GM06990 (cell line): ENCODE measurements at regions not wholly inside any gene's neighbourhood (a gene's known extent, or its start where the extent isn't known, plus 50 kb on each side); places are given as distances from the start of the nearest gene placed in this dataset.

Experiments
- DNase-seq: peaks from one replicate; pipeline ENCODE4 v3.0.0-alpha.2; 2011; ENCODE audit not compliant: insufficient read length; ENCODE audit errors: extremely low read depth
- H3K27me3 ChIP-seq: replicated peaks from 2 replicates; pipeline ENCODE4 v1.6.0; 2011; ENCODE audit warnings: low read length; ENCODE audit not compliant: control insufficient read depth, insufficient read depth
- H3K36me3 ChIP-seq: 2 replicates; pipeline ENCODE4 v1.5.1; 2011; ENCODE audit warnings: low read length; ENCODE audit not compliant: control insufficient read depth, insufficient read depth
- H3K4me3 ChIP-seq: replicated peaks from 2 replicates; pipeline ENCODE4 v1.5.1; 2011; ENCODE audit warnings: low read depth, mild to moderate bottlenecking, control low read depth, low read length
- CTCF ChIP-seq: IDR thresholded peaks from 2 replicates; pipeline ENCODE4 v1.5.1; 2011; ENCODE audit warnings: low read length, control low read depth, mild to moderate bottlenecking, inconsistent platforms; ENCODE audit not compliant: insufficient read depth, poor library complexity, severe bottlenecking

GRCh38 chr4:11895766-11896165 is 467.1 kb upstream of the HS3ST1 start:
- H3K27me3 ChIP-seq, result no peaks in the 10 kb centered on the region
- no peak for TF ChIP-seq CTCF
- H3K36me3 ChIP-seq, result no peaks in the 10 kb centered on the region
- DNase-seq, result no peak
- no peak overlapping the region for H3K4me3 ChIP-seq

GRCh38 chr4:11894977-11895376 is 466.3 kb upstream of the HS3ST1 start:
- H3K36me3 ChIP-seq, result no peaks in the 10 kb centered on the region
- no peaks in the 10 kb centered on the region for H3K27me3 ChIP-seq
- TF ChIP-seq CTCF, result no peak
- no peak for DNase-seq
- H3K4me3 ChIP-seq, result no peak overlapping the region

- H3K36me3 ChIP-seq, result no peaks in the 10 kb centered on the region
- no peak for DNase-seq
- no peaks in the 10 kb centered on the region for H3K27me3 ChIP-seq
- no peak for TF ChIP-seq CTCF
- H3K4me3 ChIP-seq, result no peak overlapping the region
These were observed 465.5 kb upstream of the HS3ST1 start for GRCh38 chr4:11894221-11894620.

GRCh38 chr4:11889099-11889498 is 460.4 kb upstream of the HS3ST1 start:
- no peaks in the 10 kb centered on the region for H3K27me3 ChIP-seq
- no peak for TF ChIP-seq CTCF
- no peak overlapping the region for H3K4me3 ChIP-seq
- DNase-seq, result no peak
- no peaks in the 10 kb centered on the region for H3K36me3 ChIP-seq

- Histone ChIP-seq H3K27me3 (no peaks in the 10 kb centered on the region), H3K36me3 (no peaks in the 10 kb centered on the region), H3K4me3 (no peak overlapping the region)
- no peak for TF ChIP-seq CTCF
- no peak for DNase-seq
These were observed 453.3 kb upstream of the HS3ST1 start for GRCh38 chr4:11881947-11882346.

- Histone ChIP-seq H3K36me3 (no peaks in the 10 kb centered on the region), H3K4me3 (no peak overlapping the region), H3K27me3 (no peaks in the 10 kb centered on the region)
- no peak for TF ChIP-seq CTCF
- no peak for DNase-seq
These were observed 452.7 kb upstream of the HS3ST1 start for GRCh38 chr4:11881364-11881763.
